ENCODE measurements at regions not wholly inside any gene's neighbourhood (a gene's known extent, or its start where the extent isn't known, plus 50 kb on each side); places are given as distances from the start of the nearest gene placed in this dataset.

DNA sequence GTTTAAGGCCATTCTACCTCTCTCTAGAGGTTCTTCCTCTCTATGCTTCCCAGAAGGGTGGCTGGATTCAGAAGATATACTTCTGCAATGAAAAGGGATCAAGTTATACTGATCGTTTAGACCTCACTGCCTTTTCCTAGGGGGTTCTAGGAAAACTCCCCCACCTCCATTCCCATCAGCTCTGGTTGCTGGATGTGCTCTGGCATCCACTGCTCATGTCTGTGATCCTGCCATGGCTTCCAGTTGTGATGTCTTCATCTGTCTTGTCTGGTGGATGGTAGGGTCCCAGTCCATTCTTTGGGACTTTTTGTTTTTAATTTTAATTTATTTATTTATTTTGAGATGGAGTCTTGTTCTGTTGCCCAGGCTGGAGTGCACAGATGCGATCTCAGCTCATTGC, 118.4 kb downstream of the BTBD3 start:
- peaks cover 3% of the 10 kb centered on the region for H3K9me3 Mint-ChIP-seq (ENCODE audit: insufficient read depth)
- H3K27me3 Mint-ChIP-seq (ENCODE audit: low read depth), result no peaks in the 10 kb centered on the region
- no peak overlapping the region for H3K4me3 Mint-ChIP-seq
- H3K27ac Mint-ChIP-seq, result no peak overlapping the region
- no peaks in the 10 kb centered on the region for H3K36me3 Mint-ChIP-seq (ENCODE audit: low read depth)
- H3K4me1 Mint-ChIP-seq (ENCODE audit: low read depth), result no peaks in the 10 kb centered on the region
- CTCF ChIA-PET, result no interaction called here
- DNase-seq (no peak), ATAC-seq (no peak)
- POLR2A ChIA-PET, result no interaction called here

DNA sequence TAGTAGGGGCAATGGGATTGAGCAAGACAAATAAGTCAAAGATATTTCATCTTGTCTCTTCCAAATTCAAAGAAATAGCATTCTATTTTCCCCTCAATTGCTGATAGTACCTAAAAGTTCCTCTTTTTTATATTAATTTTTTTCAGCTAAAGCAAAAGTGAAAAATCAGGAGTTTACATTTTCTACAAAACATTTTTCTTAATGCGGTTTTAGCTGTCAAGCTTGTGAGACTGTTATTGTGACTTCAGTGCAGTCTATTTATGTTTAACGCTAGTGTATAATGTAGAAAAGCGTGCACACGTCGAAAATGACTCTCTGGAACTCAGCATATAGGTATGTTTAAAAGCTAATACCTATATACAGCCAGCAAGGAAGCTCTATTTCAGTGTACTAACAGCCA, 119.8 kb downstream of the BTBD3 start:
- no peak for DNase-seq
- no peaks in the 10 kb centered on the region for H3K4me1 Mint-ChIP-seq (ENCODE audit: low read depth)
- no peaks in the 10 kb centered on the region for H3K27me3 Mint-ChIP-seq (ENCODE audit: low read depth)
- POLR2A ChIA-PET, result no interaction called here
- no peak overlapping the region for H3K27ac Mint-ChIP-seq
- CTCF ChIA-PET, result interaction anchor here (1.1 kb wide), 1 partner anchor 25 kb away, joined by 3 read pairs; no protein-coding TSS in a partner anchor
- H3K9me3 Mint-ChIP-seq (ENCODE audit: insufficient read depth), result peaks cover 3% of the 10 kb centered on the region
- no peaks in the 10 kb centered on the region for H3K36me3 Mint-ChIP-seq (ENCODE audit: low read depth)
- ATAC-seq, result no peak
- H3K4me3 Mint-ChIP-seq, result no peak overlapping the region

DNA sequence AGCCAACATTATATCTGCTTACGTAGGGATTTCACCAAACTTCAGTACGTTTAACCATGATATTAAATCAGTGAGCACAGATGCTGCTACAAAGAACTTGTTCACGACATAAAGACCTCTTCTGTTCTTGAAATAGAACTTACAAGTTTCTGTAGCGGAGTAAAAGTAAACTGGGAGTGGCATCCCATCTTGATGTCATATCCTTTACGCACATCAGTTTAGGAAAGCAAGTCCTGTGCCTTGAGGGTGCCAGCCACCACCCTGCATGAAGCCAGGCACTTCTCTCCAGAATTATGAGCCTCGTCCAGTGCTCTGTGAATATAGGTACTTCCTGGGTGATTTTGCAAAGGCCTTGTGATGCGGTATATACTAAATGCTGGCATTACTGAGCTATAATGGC, 122.6 kb downstream of the BTBD3 start:
- Mint-ChIP-seq H3K27ac (no peak overlapping the region), H3K9me3 (ENCODE audit: insufficient read depth) (peaks cover 3% of the 10 kb centered on the region), H3K4me3 (no peak overlapping the region), H3K36me3 (ENCODE audit: low read depth) (no peaks in the 10 kb centered on the region), H3K27me3 (ENCODE audit: low read depth) (no peaks in the 10 kb centered on the region), H3K4me1 (ENCODE audit: low read depth) (no peaks in the 10 kb centered on the region)
- DNase-seq (no peak), ATAC-seq (no peak)
- CTCF ChIA-PET, result no interaction called here
- POLR2A ChIA-PET, result no interaction called here

DNA sequence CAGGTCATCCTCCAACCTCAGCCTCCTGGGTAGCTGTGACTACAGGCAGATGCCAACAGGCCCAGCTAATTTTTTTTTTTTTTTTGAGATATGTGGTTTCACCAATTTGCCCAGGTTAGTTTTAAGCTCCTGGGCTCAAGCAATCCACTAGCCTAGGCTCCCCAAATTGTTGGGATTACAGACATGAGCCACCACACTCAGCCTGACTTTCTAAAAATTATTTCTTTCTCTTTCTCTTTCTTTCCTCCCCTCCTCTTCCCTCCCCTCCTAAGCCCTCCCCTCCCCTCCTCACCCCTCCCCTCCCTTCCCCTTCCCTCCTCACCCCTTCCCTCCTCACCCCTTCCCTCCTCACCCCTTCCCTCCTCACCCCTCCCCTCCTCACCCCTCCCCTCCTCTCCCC, 127.3 kb downstream of the BTBD3 start:
- Mint-ChIP-seq H3K4me3 (no peak overlapping the region), H3K36me3 (ENCODE audit: low read depth) (no peaks in the 10 kb centered on the region), H3K27ac (no peak overlapping the region), H3K9me3 (ENCODE audit: insufficient read depth) (no peaks in the 10 kb centered on the region), H3K27me3 (ENCODE audit: low read depth) (no peaks in the 10 kb centered on the region), H3K4me1 (ENCODE audit: low read depth) (no peaks in the 10 kb centered on the region)
- no peak for ATAC-seq
- ChIA-PET POLR2A (no interaction called here), CTCF (interaction anchor here (1.0 kb wide), 1 partner anchor 784 kb away, joined by 3 read pairs; no protein-coding TSS in a partner anchor)
- no peak for DNase-seq

DNA sequence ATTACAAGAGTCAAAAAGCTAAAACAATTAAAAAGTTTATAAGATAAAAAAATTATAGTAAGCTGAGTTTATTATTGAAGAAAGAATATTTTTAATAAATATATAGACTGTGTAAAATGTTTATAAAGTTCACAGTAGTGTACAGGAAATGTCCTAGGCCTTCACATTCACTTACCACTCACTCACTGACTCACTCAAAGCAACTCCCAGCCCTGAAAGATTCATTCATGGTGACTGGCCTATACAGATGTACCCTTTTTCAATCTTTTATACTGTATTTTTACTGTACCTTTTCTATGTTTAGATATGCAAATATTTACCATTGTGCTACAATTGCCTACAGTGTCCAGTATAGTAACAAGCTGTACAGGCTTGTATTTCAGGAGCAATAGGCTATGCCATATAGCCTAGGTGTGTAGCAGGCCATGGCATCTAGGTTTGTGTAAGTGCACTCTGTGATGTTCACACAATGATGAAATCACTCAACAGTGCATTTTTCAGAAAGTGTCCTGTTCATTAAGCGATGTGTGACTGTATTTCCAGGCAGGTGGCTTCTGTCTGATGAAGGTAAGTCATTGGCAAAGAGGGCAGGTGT, 130.2 kb downstream of the BTBD3 start:
- Mint-ChIP-seq H3K27me3 (ENCODE audit: low read depth) (no peaks in the 10 kb centered on the region), H3K4me1 (ENCODE audit: low read depth) (peaks cover 1% of the 10 kb centered on the region), H3K4me3 (no peak overlapping the region), H3K36me3 (ENCODE audit: low read depth) (no peaks in the 10 kb centered on the region), H3K27ac (no peak overlapping the region), H3K9me3 (ENCODE audit: insufficient read depth) (no peaks in the 10 kb centered on the region)
- POLR2A ChIA-PET, result no interaction called here
- CTCF ChIA-PET, result no interaction called here
- DNase-seq, result no peak
- ATAC-seq, result no peak

DNA sequence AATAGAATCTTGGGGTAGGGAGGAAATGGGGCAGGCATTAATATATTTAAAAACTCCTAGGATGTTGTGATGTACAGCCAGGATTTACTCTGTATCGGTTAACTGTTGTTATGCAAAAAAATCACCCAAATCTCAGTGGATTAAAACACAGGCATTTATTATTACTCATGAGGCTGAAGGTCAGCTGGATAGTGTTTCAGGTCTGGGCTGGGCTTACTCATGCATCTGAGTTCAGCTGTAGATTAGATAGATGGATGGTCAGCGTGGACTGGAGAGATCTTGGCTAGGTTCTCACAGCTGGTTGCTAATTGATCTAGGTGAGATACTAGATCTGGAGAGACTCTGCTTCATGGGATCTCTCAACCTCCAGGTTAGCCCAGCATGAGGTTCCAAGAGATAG, 131.4 kb downstream of the BTBD3 start:
- no peaks in the 10 kb centered on the region for H3K36me3 Mint-ChIP-seq (ENCODE audit: low read depth)
- no peak overlapping the region for H3K4me3 Mint-ChIP-seq
- ChIA-PET POLR2A (no interaction called here), CTCF (no interaction called here)
- H3K27ac Mint-ChIP-seq, result no peak overlapping the region
- DNase-seq, result no peak
- H3K9me3 Mint-ChIP-seq (ENCODE audit: insufficient read depth), result no peaks in the 10 kb centered on the region
- H3K27me3 Mint-ChIP-seq (ENCODE audit: low read depth), result no peaks in the 10 kb centered on the region
- no peak for ATAC-seq
- H3K4me1 Mint-ChIP-seq (ENCODE audit: low read depth), result peaks cover 8% of the 10 kb centered on the region

DNA sequence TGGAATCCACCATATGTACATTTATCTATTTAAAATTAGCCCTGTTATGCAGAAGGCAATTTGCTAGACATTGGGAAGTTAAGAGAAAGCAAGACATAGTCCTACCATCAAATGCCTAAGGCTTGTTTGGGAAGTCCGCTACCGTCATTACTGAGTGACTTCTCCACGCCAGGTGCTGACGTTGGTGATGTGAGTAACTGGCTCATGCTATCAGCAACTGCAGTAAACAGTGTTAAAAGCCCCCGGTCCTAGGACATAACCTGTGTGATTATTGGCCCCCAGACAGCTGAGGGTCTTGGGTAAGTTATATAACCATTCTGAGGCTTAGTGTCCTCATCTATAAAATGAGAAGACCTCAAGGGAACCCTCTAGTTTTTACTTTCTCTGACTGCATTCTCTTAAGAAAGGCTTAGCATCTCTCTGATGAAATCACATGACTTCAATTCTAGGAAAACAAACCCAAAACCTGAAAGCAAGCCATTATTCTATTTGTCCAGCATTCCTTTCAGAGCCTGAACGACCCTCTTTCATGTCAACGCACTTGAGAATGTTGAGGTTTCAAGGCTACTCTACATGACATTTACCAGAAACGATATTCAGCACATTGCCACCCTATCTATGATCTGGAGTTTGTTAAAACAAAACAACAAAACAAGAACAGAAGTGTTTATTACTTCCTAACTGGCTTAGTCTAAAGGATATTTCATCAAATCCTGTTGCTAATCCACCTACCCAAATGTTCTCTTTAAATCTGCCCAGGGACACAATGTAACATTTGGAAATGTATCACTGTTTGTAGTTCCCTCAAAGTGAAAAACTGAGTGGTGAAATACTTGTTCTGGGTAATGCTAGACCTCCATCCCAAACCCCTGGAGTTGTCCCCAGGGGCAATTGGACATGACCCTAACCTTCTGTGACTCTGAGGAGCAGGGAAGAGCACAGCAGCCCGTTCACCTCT, 133.8 kb downstream of the BTBD3 start:
- H3K9me3 Mint-ChIP-seq (ENCODE audit: insufficient read depth), result no peaks in the 10 kb centered on the region

DNA sequence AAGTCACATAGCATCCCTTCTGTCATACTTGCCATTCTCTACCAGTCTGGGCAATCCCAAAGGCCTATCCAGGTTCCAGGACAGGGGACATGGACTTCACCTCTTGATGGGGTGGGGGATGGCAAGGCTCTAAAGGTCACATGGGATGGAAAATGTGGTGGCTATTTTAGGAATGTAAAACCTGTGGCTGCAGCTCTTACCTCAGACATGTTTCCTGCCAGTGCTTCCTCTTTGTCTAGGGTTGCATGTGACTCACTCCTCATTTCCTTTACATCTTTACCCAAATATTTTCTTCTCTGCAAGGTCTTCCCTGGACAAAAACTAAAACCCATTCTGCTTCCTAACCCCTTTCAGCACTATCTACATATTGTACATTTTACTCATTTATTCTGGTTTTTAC, 135.7 kb downstream of the BTBD3 start:
- ChIA-PET POLR2A (no interaction called here), CTCF (no interaction called here)
- Mint-ChIP-seq H3K27me3 (ENCODE audit: low read depth) (no peaks in the 10 kb centered on the region), H3K4me3 (no peak overlapping the region), H3K27ac (no peak overlapping the region), H3K4me1 (ENCODE audit: low read depth) (peaks cover 10% of the 10 kb centered on the region), H3K9me3 (ENCODE audit: insufficient read depth) (no peaks in the 10 kb centered on the region), H3K36me3 (ENCODE audit: low read depth) (no peaks in the 10 kb centered on the region)
- no peak for ATAC-seq
- DNase-seq, result no peak

More for the DNA sequence above, 133.8 kb downstream of the BTBD3 start:
- Mint-ChIP-seq H3K27me3 (ENCODE audit: low read depth) (no peaks in the 10 kb centered on the region), H3K27ac (no peak overlapping the region), H3K4me1 (ENCODE audit: low read depth) (peaks cover 10% of the 10 kb centered on the region), H3K4me3 (no peak overlapping the region), H3K36me3 (ENCODE audit: low read depth) (no peaks in the 10 kb centered on the region)
- ChIA-PET POLR2A (no interaction called here), CTCF (no interaction called here)
- ATAC-seq, result no peak
- no peak for DNase-seq

DNA sequence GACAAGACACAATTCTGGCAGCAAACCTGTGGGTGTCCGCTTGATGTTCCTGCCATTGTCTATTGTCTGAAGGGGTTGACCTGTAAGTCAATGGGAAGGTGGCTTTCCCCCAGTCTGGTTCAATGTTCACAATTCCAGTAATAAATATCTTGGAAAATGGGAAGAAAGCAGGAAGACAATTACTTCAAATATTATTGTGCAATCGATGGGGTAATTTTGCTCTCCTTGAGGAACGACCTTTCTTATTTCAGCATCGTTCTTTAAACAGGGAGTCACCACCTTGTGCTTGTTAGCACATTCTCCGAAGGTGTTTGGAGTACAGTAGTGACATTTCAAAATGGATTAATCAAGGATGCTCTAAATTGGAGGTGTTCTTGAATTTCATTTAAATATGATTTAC, 136.9 kb downstream of the BTBD3 start:
- ATAC-seq, result no peak
- no peak overlapping the region for H3K27ac Mint-ChIP-seq
- no peaks in the 10 kb centered on the region for H3K9me3 Mint-ChIP-seq (ENCODE audit: insufficient read depth)
- ChIA-PET POLR2A (no interaction called here), CTCF (no interaction called here)
- no peaks in the 10 kb centered on the region for H3K27me3 Mint-ChIP-seq (ENCODE audit: low read depth)
- H3K4me3 Mint-ChIP-seq, result no peak overlapping the region
- H3K36me3 Mint-ChIP-seq (ENCODE audit: low read depth), result no peaks in the 10 kb centered on the region
- no peak for DNase-seq
- peaks cover 10% of the 10 kb centered on the region for H3K4me1 Mint-ChIP-seq (ENCODE audit: low read depth)

DNA sequence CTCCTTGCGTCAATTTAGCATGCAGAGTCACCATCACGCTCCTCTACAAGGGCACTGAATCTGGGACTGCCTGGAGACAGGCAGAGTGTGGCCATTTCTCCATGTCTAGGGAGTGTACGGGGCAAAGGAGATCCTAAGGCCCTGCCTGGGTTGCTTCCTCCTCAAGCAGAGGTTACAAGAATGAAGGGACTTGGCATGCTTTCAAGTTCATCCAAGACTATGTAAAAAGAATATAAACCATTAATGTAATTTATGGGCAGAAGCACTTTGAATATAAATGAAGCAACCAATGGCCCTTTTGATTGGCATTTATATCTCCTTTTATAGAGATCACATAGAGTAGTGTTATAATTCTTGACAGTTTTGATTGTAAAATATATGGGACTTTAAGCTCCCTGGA, 137.5 kb downstream of the BTBD3 start:
- no peaks in the 10 kb centered on the region for H3K36me3 Mint-ChIP-seq (ENCODE audit: low read depth)
- no peaks in the 10 kb centered on the region for H3K27me3 Mint-ChIP-seq (ENCODE audit: low read depth)
- ChIA-PET CTCF (no interaction called here), POLR2A (no interaction called here)
- DNase-seq (no peak), ATAC-seq (no peak)
- H3K4me1 Mint-ChIP-seq (ENCODE audit: low read depth), result peaks cover 10% of the 10 kb centered on the region
- H3K27ac Mint-ChIP-seq, result no peak overlapping the region
- H3K4me3 Mint-ChIP-seq, result no peak overlapping the region
- peaks cover under 1% of the 10 kb centered on the region for H3K9me3 Mint-ChIP-seq (ENCODE audit: insufficient read depth)

DNA sequence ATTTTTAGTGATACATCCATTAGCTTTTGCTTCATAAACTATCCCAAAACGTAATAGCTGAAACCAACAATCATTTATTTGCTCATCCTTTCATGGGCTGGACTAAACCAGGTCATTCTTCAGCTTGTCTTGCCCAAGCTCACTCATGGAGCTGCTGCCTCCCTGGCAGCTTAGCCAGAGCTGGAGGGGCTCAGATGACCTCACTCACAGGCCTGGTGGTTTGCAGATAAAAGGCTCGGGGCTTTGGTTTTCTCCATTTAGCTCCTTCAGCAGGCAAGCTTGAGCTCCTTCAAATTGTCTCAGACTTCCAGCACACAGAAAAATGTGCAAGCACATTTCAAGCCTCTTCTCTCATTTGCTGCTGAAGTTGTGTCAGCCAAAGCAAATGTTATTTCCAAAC, 139.1 kb downstream of the BTBD3 start:
- no peaks in the 10 kb centered on the region for H3K27me3 Mint-ChIP-seq (ENCODE audit: low read depth)
- POLR2A ChIA-PET, result no interaction called here
- H3K4me1 Mint-ChIP-seq (ENCODE audit: low read depth), result peaks cover 10% of the 10 kb centered on the region
- H3K27ac Mint-ChIP-seq, result no peak overlapping the region
- H3K4me3 Mint-ChIP-seq, result no peak overlapping the region
- DNase-seq (no peak), ATAC-seq (no peak)
- no peaks in the 10 kb centered on the region for H3K36me3 Mint-ChIP-seq (ENCODE audit: low read depth)
- CTCF ChIA-PET, result no interaction called here
- peaks cover 10% of the 10 kb centered on the region for H3K9me3 Mint-ChIP-seq (ENCODE audit: insufficient read depth)

DNA sequence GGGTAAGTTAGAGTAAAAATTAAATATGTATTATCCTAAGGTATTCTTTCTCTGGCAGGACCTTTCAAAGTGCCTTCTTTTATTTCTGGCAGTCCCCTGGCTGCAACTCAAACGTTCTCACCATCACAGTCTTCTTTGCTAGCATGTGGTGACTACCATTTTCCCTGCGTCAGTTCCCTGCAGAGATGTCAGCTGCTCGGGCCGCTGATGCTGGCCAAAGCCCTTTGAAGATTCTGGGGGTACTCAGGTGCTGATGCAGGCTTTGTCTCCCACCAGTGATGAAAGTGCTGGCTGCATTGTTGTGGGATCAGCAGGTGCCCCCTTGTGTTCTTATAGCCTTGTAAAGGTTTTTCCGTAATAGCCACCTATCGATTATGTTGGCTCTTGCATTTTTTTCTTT, 140.1 kb downstream of the BTBD3 start:
- peaks cover 10% of the 10 kb centered on the region for H3K4me1 Mint-ChIP-seq (ENCODE audit: low read depth)
- H3K27me3 Mint-ChIP-seq (ENCODE audit: low read depth), result no peaks in the 10 kb centered on the region
- no peaks in the 10 kb centered on the region for H3K36me3 Mint-ChIP-seq (ENCODE audit: low read depth)
- H3K4me3 Mint-ChIP-seq, result no peak overlapping the region
- DNase-seq, result no peak
- ATAC-seq, result no peak
- ChIA-PET CTCF (no interaction called here), POLR2A (no interaction called here)
- no peak overlapping the region for H3K27ac Mint-ChIP-seq
- peaks cover 10% of the 10 kb centered on the region for H3K9me3 Mint-ChIP-seq (ENCODE audit: insufficient read depth)
